Urothelium cell line (cell line): ENCODE measurements at regions not wholly inside any gene's neighbourhood (a gene's known extent, or its start where the extent isn't known, plus 50 kb on each side); places are given as distances from the start of the nearest gene placed in this dataset.

Experiments
- DNase-seq: peaks from one replicate; pipeline ENCODE4 v3.0.0; 2011; ENCODE audit warnings: low spot score, mixed read lengths
- FAIRE-seq: peaks from 2 replicates; lab custom pipeline; 2011; peaks lifted over from hg19 to GRCh38; lab: Jason Lieb, UNC

- DNase-seq (no peak), FAIRE-seq (no peak)
Measured at GRCh38 chr13:33615436-33615835, 202.5 kb upstream of the RFC3 start.

GRCh38 chr13:33616130-33616529, 201.8 kb upstream of the RFC3 start:
- no peak for FAIRE-seq
- no peak for DNase-seq

- no peak for DNase-seq
- FAIRE-seq = no peak
Measured at GRCh38 chr13:33617055-33617454, 200.9 kb upstream of the RFC3 start.

GRCh38 chr13:33624253-33624652, 193.7 kb upstream of the RFC3 start:
- FAIRE-seq (no peak), DNase-seq (no peak)

- DNase-seq (no peak), FAIRE-seq (no peak)
Measured at GRCh38 chr13:33624740-33625139, 193.2 kb upstream of the RFC3 start.

GRCh38 chr13:33626407-33626806, 191.5 kb upstream of the RFC3 start:
- no peak for FAIRE-seq

GRCh38 chr13:33628662-33629061, 189.3 kb upstream of the RFC3 start:
- FAIRE-seq = no peak

More at GRCh38 chr13:33626407-33626806, 191.5 kb upstream of the RFC3 start:
- DNase-seq = no peak

GRCh38 chr13:33629605-33630360, 188.2 kb upstream of the RFC3 start:
- no peak for DNase-seq
- no peak for FAIRE-seq

More at GRCh38 chr13:33628662-33629061, 189.3 kb upstream of the RFC3 start:
- DNase-seq = no peak

GRCh38 chr13:33633701-33634545, 184.0 kb upstream of the RFC3 start:
- FAIRE-seq (no peak), DNase-seq (no peak)

- DNase-seq (no peak), FAIRE-seq (no peak)
Measured at GRCh38 chr13:33634546-33634982, 183.4 kb upstream of the RFC3 start.

GRCh38 chr13:33636243-33636642, 181.7 kb upstream of the RFC3 start:
- FAIRE-seq (no peak), DNase-seq (no peak)

- DNase-seq (no peak), FAIRE-seq (no peak)
Measured at GRCh38 chr13:33636955-33637670, 180.8 kb upstream of the RFC3 start.

GRCh38 chr13:33637978-33638743, 179.8 kb upstream of the RFC3 start:
- no peak for FAIRE-seq
- DNase-seq = no peak

- no peak for DNase-seq
- no peak for FAIRE-seq
Measured at GRCh38 chr13:33639158-33639557, 178.8 kb upstream of the RFC3 start.

GRCh38 chr13:33639626-33640080, 178.3 kb upstream of the RFC3 start:
- no peak for DNase-seq
- no peak for FAIRE-seq

- FAIRE-seq = no peak
- no peak for DNase-seq
Measured at GRCh38 chr13:33640832-33641231, 177.1 kb upstream of the RFC3 start.

GRCh38 chr13:33642374-33643065, 175.4 kb upstream of the RFC3 start:
- FAIRE-seq (no peak), DNase-seq (no peak)

GRCh38 chr13:33644581-33645543, 173.1 kb upstream of the RFC3 start:
- FAIRE-seq (no peak), DNase-seq (no peak)
